WTC11 (cell line): ENCODE measurements at regions not wholly inside any gene's neighbourhood (a gene's known extent, or its start where the extent isn't known, plus 50 kb on each side); places are given as distances from the start of the nearest gene placed in this dataset.

Experiments
- ATAC-seq: fragments of 200-7000 bp; cut with Tn5 transposase; 2 replicates; pipeline ENCODE4 v1.10.0; 2021; ENCODE audit warnings: mild to moderate bottlenecking, moderate library complexity
- CTCF ChIA-PET: fragments of 300-600 bp; sonication (Branson Sonifier 250); formaldehyde crosslinking; loops from one replicate; lab custom pipeline; 2021; ENCODE audit warnings: antibody characterized with exemption; lab: Charles Lee
- POLR2A ChIA-PET: fragments of 350-600 bp; sonication (Branson Sonifier 250); formaldehyde crosslinking; loops from one replicate; lab custom pipeline; 2021; ENCODE audit warnings: antibody characterized with exemption; lab: Charles Lee
- DNase-seq: peaks from one replicate; pipeline ENCODE4 v3.0.0; 2021; ENCODE audit warnings: low spot score
- H3K27ac Mint-ChIP-seq: 2 replicates; pipeline ENCODE4 v1.8.0; 2021; ENCODE audit warnings: mixed read lengths
- H3K27me3 Mint-ChIP-seq: 2 replicates; pipeline ENCODE4 v1.8.0; 2021; ENCODE audit warnings: low read depth, mild to moderate bottlenecking, moderate library complexity, mixed read lengths
- H3K36me3 Mint-ChIP-seq: 2 replicates; pipeline ENCODE4 v1.8.0; 2021; ENCODE audit warnings: mixed read lengths
- H3K4me1 Mint-ChIP-seq: 2 replicates; pipeline ENCODE4 v1.8.0; 2022; ENCODE audit warnings: mixed read lengths
- H3K4me3 Mint-ChIP-seq: 2 replicates; pipeline ENCODE4 v1.8.0; 2021; ENCODE audit warnings: mild to moderate bottlenecking, moderate library complexity, mixed read lengths
- H3K9me3 Mint-ChIP-seq: 2 replicates; pipeline ENCODE4 v1.8.0; 2021; ENCODE audit warnings: mixed read lengths
- ATF1 ChIP-seq: sonication (generic); formaldehyde crosslinking; IDR thresholded peaks from 2 replicates; pipeline ENCODE4 v1.8.1; 2023; ENCODE audit warnings: mild to moderate bottlenecking, moderate library complexity, missing genetic modification reagents
- CTCF ChIP-seq: fragments of 200-600 bp; IDR thresholded peaks from 2 replicates; pipeline ENCODE4 v1.8.0; 2022; ENCODE audit warnings: antibody characterized with exemption
- ELF4 ChIP-seq: sonication (generic); formaldehyde crosslinking; IDR thresholded peaks from 2 replicates; pipeline ENCODE4 v1.8.1; 2022; ENCODE audit warnings: low read depth, mild to moderate bottlenecking, moderate library complexity, missing genetic modification reagents
- ETV6 ChIP-seq: sonication (generic); formaldehyde crosslinking; IDR thresholded peaks from 2 replicates; pipeline ENCODE4 v1.8.1; 2022; ENCODE audit warnings: mild to moderate bottlenecking, missing genetic modification reagents
- HMGA2 ChIP-seq: fragments of 250-450 bp; sonication (Bioruptor Pico); IDR thresholded peaks from 2 replicates; pipeline ENCODE4 v1.4.0; 2021; ENCODE audit warnings: mild to moderate bottlenecking, moderate library complexity
- IRF1 ChIP-seq: sonication (generic); formaldehyde crosslinking; IDR thresholded peaks from 2 replicates; pipeline ENCODE4 v1.8.0; 2023; ENCODE audit warnings: missing genetic modification reagents
- NFYB ChIP-seq: sonication (generic); formaldehyde crosslinking; conservative IDR thresholded peaks from 2 replicates; pipeline ENCODE4 v1.8.0; 2022; ENCODE audit warnings: low read depth, missing genetic modification reagents
- NR1H2 ChIP-seq: sonication (generic); formaldehyde crosslinking; IDR thresholded peaks from 2 replicates; pipeline ENCODE4 v1.9.0; 2021; ENCODE audit warnings: mild to moderate bottlenecking, moderate library complexity, missing genetic modification reagents
- NR3C1 ChIP-seq: sonication (generic); formaldehyde crosslinking; conservative IDR thresholded peaks from 2 replicates; pipeline ENCODE4 v1.8.1; 2023; ENCODE audit warnings: low read depth, mild to moderate bottlenecking, missing genetic modification reagents
- PRDM15 ChIP-seq: sonication (generic); formaldehyde crosslinking; IDR thresholded peaks from 2 replicates; pipeline ENCODE4 v1.8.0; 2022; ENCODE audit warnings: missing genetic modification reagents
- RELA ChIP-seq: sonication (generic); formaldehyde crosslinking; IDR thresholded peaks from 2 replicates; pipeline ENCODE4 v1.8.1; 2022; ENCODE audit warnings: missing genetic modification reagents, mild to moderate bottlenecking, borderline replicate concordance
- ZNF416 ChIP-seq: fragments of 250-450 bp; sonication (Bioruptor Pico); IDR thresholded peaks from 2 replicates; pipeline ENCODE4 v1.9.0; 2021; ENCODE audit warnings: mild to moderate bottlenecking, inconsistent platforms
- ZNF425 ChIP-seq: fragments of 250-450 bp; sonication (Bioruptor Pico); conservative IDR thresholded peaks from 2 replicates; pipeline ENCODE4 v1.9.0; 2021; ENCODE audit warnings: mild to moderate bottlenecking
- ZNF671 ChIP-seq: fragments of 250-450 bp; sonication (Bioruptor Pico); IDR thresholded peaks from 2 replicates; pipeline ENCODE4 v1.8.0; 2021; ENCODE audit warnings: mild to moderate bottlenecking
- TF ChIP-seq, protein P1 (sequence below): sonication (generic); formaldehyde crosslinking; IDR thresholded peaks from 2 replicates; pipeline ENCODE4 v1.8.1; 2023; ENCODE audit warnings: mild to moderate bottlenecking, missing genetic modification reagents, borderline replicate concordance
- TF ChIP-seq, protein P2 (sequence below): fragments of 250-450 bp; sonication (Bioruptor Pico); IDR thresholded peaks from 2 replicates; pipeline ENCODE4 v2.1.2; 2022; ENCODE audit warnings: mild to moderate bottlenecking, moderate library complexity

DNA sequence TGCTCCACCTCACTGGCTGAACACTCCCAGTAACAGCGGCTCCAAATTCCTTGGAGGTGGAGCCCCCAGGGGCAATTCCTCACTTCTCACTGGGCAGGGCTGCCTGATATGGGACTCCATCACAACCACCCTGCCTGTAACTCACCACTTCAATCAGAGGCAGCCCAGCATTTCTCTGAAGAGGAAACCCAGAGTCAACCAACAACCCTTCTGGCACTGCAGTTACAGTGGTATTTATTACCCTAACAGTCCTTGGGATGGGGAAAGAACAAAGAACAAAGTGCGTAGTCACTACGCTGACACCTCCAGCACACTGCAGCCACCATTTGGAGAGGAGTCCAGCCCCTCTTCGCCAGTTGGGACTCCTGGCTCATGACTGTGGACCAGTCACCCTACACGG is 85.7 kb upstream of the GALNT13 start (continued):
- TF ChIP-seq, protein P1, sequence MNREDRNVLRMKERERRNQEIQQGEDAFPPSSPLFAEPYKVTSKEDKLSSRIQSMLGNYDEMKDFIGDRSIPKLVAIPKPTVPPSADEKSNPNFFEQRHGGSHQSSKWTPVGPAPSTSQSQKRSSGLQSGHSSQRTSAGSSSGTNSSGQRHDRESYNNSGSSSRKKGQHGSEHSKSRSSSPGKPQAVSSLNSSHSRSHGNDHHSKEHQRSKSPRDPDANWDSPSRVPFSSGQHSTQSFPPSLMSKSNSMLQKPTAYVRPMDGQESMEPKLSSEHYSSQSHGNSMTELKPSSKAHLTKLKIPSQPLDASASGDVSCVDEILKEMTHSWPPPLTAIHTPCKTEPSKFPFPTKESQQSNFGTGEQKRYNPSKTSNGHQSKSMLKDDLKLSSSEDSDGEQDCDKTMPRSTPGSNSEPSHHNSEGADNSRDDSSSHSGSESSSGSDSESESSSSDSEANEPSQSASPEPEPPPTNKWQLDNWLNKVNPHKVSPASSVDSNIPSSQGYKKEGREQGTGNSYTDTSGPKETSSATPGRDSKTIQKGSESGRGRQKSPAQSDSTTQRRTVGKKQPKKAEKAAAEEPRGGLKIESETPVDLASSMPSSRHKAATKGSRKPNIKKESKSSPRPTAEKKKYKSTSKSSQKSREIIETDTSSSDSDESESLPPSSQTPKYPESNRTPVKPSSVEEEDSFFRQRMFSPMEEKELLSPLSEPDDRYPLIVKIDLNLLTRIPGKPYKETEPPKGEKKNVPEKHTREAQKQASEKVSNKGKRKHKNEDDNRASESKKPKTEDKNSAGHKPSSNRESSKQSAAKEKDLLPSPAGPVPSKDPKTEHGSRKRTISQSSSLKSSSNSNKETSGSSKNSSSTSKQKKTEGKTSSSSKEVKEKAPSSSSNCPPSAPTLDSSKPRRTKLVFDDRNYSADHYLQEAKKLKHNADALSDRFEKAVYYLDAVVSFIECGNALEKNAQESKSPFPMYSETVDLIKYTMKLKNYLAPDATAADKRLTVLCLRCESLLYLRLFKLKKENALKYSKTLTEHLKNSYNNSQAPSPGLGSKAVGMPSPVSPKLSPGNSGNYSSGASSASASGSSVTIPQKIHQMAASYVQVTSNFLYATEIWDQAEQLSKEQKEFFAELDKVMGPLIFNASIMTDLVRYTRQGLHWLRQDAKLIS (CRISPR knock-in tag), result no peak
- TF ChIP-seq NR3C1 (CRISPR knock-in tag), result no peak
- TF ChIP-seq, all 79 proteins: peak for 0

- H3K4me3 Mint-ChIP-seq, result no peak overlapping the region
- peaks cover 20% of the 10 kb centered on the region for H3K9me3 Mint-ChIP-seq
- CTCF ChIA-PET, result interaction anchor here (0.8 to 1.5 kb wide), 7 partner anchors 13 to 1523 kb away, joined by 3 to 9 read pairs (median 3); no protein-coding TSS in a partner anchor
- H3K36me3 Mint-ChIP-seq, result 0 out of 2 replicates have a peak, but pooled peaks cover 2% of the 10 kb centered on the region
- DNase-seq (no peak), ATAC-seq (no peak)
- no peaks in the 10 kb centered on the region for H3K27me3 Mint-ChIP-seq
- H3K27ac Mint-ChIP-seq, result no peak overlapping the region
- peaks cover 13% of the 10 kb centered on the region for H3K4me1 Mint-ChIP-seq
- TF ChIP-seq, protein P2, sequence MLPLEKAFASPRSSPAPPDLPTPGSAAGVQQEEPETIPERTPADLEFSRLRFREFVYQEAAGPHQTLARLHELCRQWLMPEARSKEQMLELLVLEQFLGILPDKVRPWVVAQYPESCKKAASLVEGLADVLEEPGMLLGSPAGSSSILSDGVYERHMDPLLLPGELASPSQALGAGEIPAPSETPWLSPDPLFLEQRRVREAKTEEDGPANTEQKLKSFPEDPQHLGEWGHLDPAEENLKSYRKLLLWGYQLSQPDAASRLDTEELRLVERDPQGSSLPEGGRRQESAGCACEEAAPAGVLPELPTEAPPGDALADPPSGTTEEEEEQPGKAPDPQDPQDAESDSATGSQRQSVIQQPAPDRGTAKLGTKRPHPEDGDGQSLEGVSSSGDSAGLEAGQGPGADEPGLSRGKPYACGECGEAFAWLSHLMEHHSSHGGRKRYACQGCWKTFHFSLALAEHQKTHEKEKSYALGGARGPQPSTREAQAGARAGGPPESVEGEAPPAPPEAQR (CRISPR knock-in tag), result no peak
- TF ChIP-seq CTCF, result 0 out of 2 replicates have a peak, but pooled peaks have one; percentile 11
- POLR2A ChIA-PET, result no interaction called here
Measured at GRCh38 chr2:153787612-153788011, 84.1 kb upstream of the GALNT13 start.

- DNase-seq (no peak), ATAC-seq (no peak)
- no peaks in the 10 kb centered on the region for H3K36me3 Mint-ChIP-seq
- H3K4me3 Mint-ChIP-seq, result no peak overlapping the region
- ChIA-PET POLR2A (interaction anchor here (0.7 kb wide), 1 partner anchor 128 kb away, joined by 3 read pairs; no protein-coding TSS in a partner anchor), CTCF (interaction anchor here (0.7 kb wide), 1 partner anchor 33 kb away, joined by 4 read pairs; no protein-coding TSS in a partner anchor)
- H3K4me1 Mint-ChIP-seq, result no peaks in the 10 kb centered on the region
- H3K27ac Mint-ChIP-seq, result no peak overlapping the region
- no peaks in the 10 kb centered on the region for H3K27me3 Mint-ChIP-seq
- no peaks in the 10 kb centered on the region for H3K9me3 Mint-ChIP-seq
- TF ChIP-seq RELA (no peak), NR1H2 (CRISPR knock-in tag) (no peak), ATF1 (CRISPR knock-in tag) (no peak), NFYB (CRISPR knock-in tag) (no peak), IRF1 (CRISPR knock-in tag) (no peak), ZNF425 (CRISPR knock-in tag) (no peak), PRDM15 (CRISPR knock-in tag) (no peak), ELF4 (no peak), ETV6 (no peak), ZNF416 (CRISPR knock-in tag) (no peak), HMGA2 (CRISPR knock-in tag) (no peak), ZNF671 (CRISPR knock-in tag) (no peak)
- TF ChIP-seq, protein P2 (CRISPR knock-in tag), result no peak
Measured at GRCh38 chr2:153802671-153803070, 69.1 kb upstream of the GALNT13 start.
